Nephron (organoid): ENCODE measurements at regions not wholly inside any gene's neighbourhood (a gene's known extent, or its start where the extent isn't known, plus 50 kb on each side); places are given as distances from the start of the nearest gene placed in this dataset.

Experiments used
- H3K27ac Mint-ChIP-seq, 3 experiments: 2 replicates each; pipeline ENCODE4 v1.8.0; 2020; ENCODE audit warnings: mixed read lengths in 3 of 3, mild to moderate bottlenecking in 2 of 3, moderate library complexity in 1 of 3
- H3K27me3 Mint-ChIP-seq: 2 replicates; pipeline ENCODE4 v1.8.0; 2021; ENCODE audit warnings: low read depth, mild to moderate bottlenecking, moderate library complexity, mixed read lengths
- H3K36me3 Mint-ChIP-seq: 2 replicates; pipeline ENCODE4 v1.8.0; 2020; ENCODE audit warnings: low read depth, mixed read lengths
- H3K4me1 Mint-ChIP-seq: 2 replicates; pipeline ENCODE4 v1.8.0; 2020; ENCODE audit warnings: mixed read lengths
- H3K4me3 Mint-ChIP-seq, 3 experiments: 2 replicates each; pipeline ENCODE4 v1.8.0; 2020; ENCODE audit warnings: mild to moderate bottlenecking in 3 of 3, mixed read lengths in 3 of 3, moderate library complexity in 2 of 3
- H3K9me3 Mint-ChIP-seq: 2 replicates; pipeline ENCODE4 v1.8.0; 2020; ENCODE audit warnings: mixed read lengths
- TF ChIP-seq, protein P1 (sequence below), 3 experiments: fragments of 200-600 bp; sonication (generic); IDR thresholded peaks; one replicate each; pipeline ENCODE4 v1.5.0; 2021; ENCODE audit warnings: antibody characterized with exemption in 3 of 3; ENCODE audit not compliant: unreplicated experiment in 3 of 3

DNA sequence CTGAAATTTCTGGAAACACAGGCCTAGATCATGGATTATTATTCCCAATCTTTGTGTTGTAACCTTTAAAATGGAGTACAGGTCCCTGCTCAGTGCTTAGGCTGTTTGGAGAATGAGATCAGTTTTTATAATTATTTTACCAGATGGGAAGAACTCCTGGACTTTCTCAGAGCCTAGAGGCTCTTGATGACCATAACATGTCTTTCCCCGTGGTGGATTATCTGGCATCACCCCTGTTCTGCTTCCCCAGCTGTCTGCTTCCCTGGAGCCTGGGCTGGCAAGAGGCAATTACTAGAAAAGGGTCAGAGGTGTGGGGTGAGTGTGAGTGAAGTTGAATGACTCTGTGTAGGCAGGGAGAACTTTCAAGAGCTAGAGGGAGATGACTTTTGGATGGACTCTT, 143.0 kb downstream of the CARTPT start:
- Mint-ChIP-seq H3K4me3 (no peak overlapping the region), H3K27me3 (peaks cover 11% of the 10 kb centered on the region), H3K27ac (no peak overlapping the region), H3K4me1 (no peaks in the 10 kb centered on the region), H3K9me3 (peaks cover 7% of the 10 kb centered on the region), H3K36me3 (no peaks in the 10 kb centered on the region)
- TF ChIP-seq, protein P1, sequence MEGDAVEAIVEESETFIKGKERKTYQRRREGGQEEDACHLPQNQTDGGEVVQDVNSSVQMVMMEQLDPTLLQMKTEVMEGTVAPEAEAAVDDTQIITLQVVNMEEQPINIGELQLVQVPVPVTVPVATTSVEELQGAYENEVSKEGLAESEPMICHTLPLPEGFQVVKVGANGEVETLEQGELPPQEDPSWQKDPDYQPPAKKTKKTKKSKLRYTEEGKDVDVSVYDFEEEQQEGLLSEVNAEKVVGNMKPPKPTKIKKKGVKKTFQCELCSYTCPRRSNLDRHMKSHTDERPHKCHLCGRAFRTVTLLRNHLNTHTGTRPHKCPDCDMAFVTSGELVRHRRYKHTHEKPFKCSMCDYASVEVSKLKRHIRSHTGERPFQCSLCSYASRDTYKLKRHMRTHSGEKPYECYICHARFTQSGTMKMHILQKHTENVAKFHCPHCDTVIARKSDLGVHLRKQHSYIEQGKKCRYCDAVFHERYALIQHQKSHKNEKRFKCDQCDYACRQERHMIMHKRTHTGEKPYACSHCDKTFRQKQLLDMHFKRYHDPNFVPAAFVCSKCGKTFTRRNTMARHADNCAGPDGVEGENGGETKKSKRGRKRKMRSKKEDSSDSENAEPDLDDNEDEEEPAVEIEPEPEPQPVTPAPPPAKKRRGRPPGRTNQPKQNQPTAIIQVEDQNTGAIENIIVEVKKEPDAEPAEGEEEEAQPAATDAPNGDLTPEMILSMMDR (IDR thresholded peaks at IDR 0.05; ENCODE audit: unreplicated experiment in 3 of 3), result no peak

DNA sequence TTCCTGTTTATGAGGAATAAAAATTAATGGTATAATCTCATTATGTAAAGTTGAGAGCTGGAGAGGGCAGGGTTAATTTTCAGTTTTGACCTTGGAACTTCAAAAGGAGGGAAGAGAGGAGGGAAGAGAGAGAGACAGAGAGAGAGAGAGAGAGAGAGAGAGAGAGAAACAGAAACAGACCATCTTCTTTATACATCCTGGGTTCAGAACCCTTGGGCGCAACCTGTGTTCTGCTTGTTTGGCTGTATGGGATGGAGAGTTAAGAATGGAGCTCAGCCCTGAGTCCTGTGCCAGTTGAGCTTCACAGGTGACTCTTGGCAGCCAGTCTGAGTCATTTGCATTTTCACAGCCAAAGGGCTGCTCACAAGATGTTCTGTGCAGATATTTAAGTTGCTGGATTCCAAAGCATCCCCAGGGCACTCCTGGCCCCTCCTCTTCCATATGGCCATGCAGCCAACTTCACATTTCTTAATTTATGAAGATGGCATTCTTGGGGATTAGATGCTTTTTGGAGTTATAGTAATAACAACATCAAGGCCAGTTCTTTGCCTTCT, 143.5 kb downstream of the CARTPT start:
- no peak overlapping the region for H3K27ac Mint-ChIP-seq
- TF ChIP-seq, protein P1 (IDR thresholded peaks at IDR 0.05; ENCODE audit: unreplicated experiment in 3 of 3), result no peak
- no peak overlapping the region for H3K4me3 Mint-ChIP-seq
- no peaks in the 10 kb centered on the region for H3K36me3 Mint-ChIP-seq
- H3K4me1 Mint-ChIP-seq, result no peaks in the 10 kb centered on the region
- peaks cover 11% of the 10 kb centered on the region for H3K27me3 Mint-ChIP-seq
- peaks cover 7% of the 10 kb centered on the region for H3K9me3 Mint-ChIP-seq

DNA sequence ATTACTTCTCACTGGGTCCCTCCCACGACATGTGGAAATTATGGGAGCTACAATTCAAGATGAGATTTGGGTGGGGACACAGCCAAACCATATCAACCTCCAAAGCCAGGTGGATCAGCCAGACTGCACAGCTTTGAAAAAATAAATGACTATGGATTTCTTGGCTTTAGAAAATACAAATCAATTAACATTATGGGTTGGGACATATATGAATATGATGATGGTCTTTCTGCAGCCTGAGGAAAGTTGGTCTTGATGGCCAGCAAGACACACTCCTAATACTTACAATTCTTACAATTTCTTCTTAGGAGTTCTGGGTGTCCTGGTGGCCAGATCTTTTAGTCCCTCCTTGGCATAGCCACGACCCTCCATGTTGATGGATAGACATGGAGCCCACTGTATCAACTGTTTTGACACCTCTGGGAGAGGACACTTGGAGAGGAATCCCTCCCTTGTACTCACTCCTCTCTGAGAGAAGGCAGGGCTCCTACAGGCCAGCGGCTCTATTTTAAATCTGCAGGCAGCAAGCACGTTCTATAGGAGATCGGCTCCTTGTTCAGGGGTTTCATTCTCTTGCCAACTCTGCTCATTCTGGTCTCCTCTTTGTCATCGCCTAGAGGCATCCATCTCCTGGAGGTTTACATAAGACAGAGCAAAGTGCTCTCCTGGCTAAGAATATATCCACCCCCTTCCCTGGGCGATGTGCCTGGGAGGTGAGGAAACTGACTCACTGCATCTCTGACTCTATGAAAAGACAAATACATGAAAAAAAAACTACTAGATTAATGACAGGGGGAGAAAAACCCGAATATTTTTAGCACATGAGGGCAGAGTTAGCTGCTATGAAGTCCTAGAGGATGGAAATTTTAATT, 145.9 kb downstream of the CARTPT start:
- peaks cover 11% of the 10 kb centered on the region for H3K27me3 Mint-ChIP-seq
- H3K4me3 Mint-ChIP-seq, result no peak overlapping the region
- no peaks in the 10 kb centered on the region for H3K36me3 Mint-ChIP-seq
- H3K9me3 Mint-ChIP-seq, result peaks cover 5% of the 10 kb centered on the region
- TF ChIP-seq, protein P1 (IDR thresholded peaks at IDR 0.05; ENCODE audit: unreplicated experiment in 3 of 3), result no peak
- no peaks in the 10 kb centered on the region for H3K4me1 Mint-ChIP-seq
- no peak overlapping the region for H3K27ac Mint-ChIP-seq

DNA sequence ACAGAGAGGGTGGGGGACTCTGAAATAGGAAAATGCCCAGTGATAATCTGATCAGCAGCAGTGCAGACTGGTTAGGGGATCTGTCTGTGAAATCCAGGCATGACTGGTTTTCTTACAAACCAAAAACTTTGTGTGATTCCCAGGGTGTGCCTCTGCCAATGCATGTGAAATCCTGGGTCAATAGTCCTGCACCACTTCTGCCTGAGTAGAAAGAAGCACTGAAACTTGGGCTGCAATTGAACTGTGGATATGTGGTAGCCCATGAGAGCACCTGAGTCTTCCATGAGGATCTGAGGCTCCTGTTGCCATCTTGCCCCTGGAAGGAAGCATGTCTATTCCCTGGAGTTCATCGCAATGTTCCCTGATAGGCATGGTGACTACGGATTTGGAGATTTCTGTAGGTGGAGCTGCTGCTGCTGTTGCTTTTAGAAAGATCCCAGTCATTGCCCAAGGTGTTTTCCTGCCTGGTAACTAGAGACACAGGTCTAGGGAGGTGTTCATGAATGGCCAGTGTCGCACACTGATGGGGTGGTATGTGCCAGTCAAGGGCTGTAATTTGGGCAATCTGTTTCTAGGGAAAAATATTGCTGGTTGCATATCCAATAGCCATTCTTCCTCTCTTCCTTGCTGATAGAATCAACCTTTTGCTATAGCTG, 146.7 kb downstream of the CARTPT start:
- no peak overlapping the region for H3K4me3 Mint-ChIP-seq
- H3K36me3 Mint-ChIP-seq, result no peaks in the 10 kb centered on the region
- no peak overlapping the region for H3K27ac Mint-ChIP-seq
- H3K9me3 Mint-ChIP-seq, result peaks cover 7% of the 10 kb centered on the region
- H3K4me1 Mint-ChIP-seq, result no peaks in the 10 kb centered on the region
- TF ChIP-seq, protein P1 (IDR thresholded peaks at IDR 0.05; ENCODE audit: unreplicated experiment in 3 of 3), result no peak
- H3K27me3 Mint-ChIP-seq, result peaks cover 11% of the 10 kb centered on the region

DNA sequence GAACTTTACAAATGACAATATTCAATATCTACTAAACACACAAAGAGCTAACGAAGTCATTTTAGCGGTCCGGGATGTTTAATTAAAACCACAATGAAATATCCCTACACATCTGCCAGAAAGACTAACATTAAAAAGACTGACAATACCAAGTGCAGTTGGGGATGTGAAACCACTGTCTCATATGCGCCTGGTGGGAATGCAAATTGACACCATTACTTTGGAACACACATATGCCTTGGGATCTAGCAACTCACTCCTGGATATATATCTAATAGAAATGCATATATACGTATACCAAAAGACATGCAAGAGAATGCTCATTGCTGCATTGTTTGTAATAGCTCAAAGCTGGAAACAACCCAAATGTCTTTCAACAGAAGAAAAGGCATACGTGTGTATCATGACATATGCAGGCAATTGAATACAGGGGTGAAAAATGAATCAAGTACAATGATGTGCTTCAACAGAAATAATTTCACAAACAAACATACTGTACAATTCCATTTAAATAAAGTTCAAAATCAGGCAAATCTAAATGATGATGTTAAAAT, 153.3 kb downstream of the CARTPT start:
- H3K4me1 Mint-ChIP-seq, result peaks cover 5% of the 10 kb centered on the region
- H3K27ac Mint-ChIP-seq, result no peak overlapping the region
- no peaks in the 10 kb centered on the region for H3K36me3 Mint-ChIP-seq
- no peaks in the 10 kb centered on the region for H3K27me3 Mint-ChIP-seq
- TF ChIP-seq, protein P1 (IDR thresholded peaks at IDR 0.05; ENCODE audit: unreplicated experiment in 3 of 3), result no peak
- no peak overlapping the region for H3K4me3 Mint-ChIP-seq
- H3K9me3 Mint-ChIP-seq, result peaks cover 6% of the 10 kb centered on the region
